Neural progenitor cell (in vitro differentiated cells): ENCODE measurements at regions not wholly inside any gene's neighbourhood (a gene's known extent, or its start where the extent isn't known, plus 50 kb on each side); places are given as distances from the start of the nearest gene placed in this dataset.

Experiments
- CTCF ChIP-seq: fragments of 200-600 bp; sonication (generic); IDR thresholded peaks from 2 replicates; pipeline ENCODE4 v1.5.1; 2017; ENCODE audit warnings: antibody characterized with exemption, mild to moderate bottlenecking
- EZH2 ChIP-seq: fragments of 200-600 bp; sonication (generic); IDR thresholded peaks from 2 replicates; pipeline ENCODE4 v1.6.1; 2017; ENCODE audit warnings: antibody characterized with exemption, mild to moderate bottlenecking, moderate library complexity

- no peak for TF ChIP-seq CTCF
- no peak for TF ChIP-seq EZH2
These were observed 595.2 kb downstream of the ZIC1 start for GRCh38 chr3:148004331-148004730.
